GM19035 (cell line): ENCODE measurements at regions not wholly inside any gene's neighbourhood (a gene's known extent, or its start where the extent isn't known, plus 50 kb on each side); places are given as distances from the start of the nearest gene placed in this dataset.

Experiments
- ATAC-seq: cut with Tn5 transposase; IDR thresholded peaks from one replicate; pipeline ENCODE4 v1.9.1; 2021; ENCODE audit not compliant: unreplicated experiment

- ATAC-seq = no peak
Observed at GRCh38 chr10:25661632-25662031, 272.4 kb upstream of the MYO3A start.

- no peak for ATAC-seq
Observed at GRCh38 chr10:25666276-25666675, 267.8 kb upstream of the MYO3A start.

- ATAC-seq = no peak
Observed at GRCh38 chr10:25675204-25675603, 258.8 kb upstream of the MYO3A start.

DNA sequence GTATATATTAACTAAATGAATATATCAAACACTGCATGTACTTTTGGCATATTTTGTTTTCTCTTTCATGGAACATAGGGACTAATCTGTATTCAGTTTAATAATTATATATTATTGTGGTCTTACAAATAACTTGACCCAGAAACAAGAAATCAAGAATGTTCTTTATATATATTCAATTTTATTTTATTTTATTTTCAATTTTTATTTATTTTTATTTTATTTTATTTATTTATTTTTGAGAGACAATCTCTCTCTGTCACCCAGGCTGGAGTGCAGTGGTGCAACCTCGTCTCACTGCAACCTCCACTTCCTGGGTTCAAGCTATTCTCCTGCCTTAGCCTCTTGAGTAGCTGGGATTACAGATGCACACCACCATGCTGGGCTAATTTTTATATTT, 258.4 kb upstream of the MYO3A start:
- no peak for ATAC-seq

- ATAC-seq = no peak
Observed at GRCh38 chr10:25678220-25678619, 255.8 kb upstream of the MYO3A start.

GRCh38 chr10:25678666-25679065, 255.4 kb upstream of the MYO3A start:
- no peak for ATAC-seq

GRCh38 chr10:25682203-25682851, 251.7 kb upstream of the MYO3A start:
- ATAC-seq = no peak

GRCh38 chr10:25683344-25683743, 250.7 kb upstream of the MYO3A start:
- ATAC-seq = no peak

DNA sequence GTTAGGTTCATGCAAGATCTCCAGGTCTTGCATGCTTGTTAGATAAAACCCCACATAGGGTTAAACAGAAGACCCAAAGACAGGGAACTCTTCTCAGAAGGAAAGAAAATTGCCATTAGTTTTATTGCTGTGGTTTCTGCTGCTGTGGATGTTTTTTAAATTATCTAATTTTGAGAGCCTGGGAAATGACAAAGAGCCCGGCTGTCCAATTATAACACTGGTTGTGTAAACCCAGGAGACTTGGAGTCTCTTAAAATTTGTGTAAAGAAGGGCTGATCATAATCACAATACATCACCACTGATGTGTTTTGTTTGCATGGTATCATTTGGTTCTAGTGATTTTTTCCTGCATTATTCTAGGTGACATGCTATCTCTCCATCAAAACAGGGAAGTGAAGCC, 246.5 kb upstream of the MYO3A start:
- no peak for ATAC-seq

DNA sequence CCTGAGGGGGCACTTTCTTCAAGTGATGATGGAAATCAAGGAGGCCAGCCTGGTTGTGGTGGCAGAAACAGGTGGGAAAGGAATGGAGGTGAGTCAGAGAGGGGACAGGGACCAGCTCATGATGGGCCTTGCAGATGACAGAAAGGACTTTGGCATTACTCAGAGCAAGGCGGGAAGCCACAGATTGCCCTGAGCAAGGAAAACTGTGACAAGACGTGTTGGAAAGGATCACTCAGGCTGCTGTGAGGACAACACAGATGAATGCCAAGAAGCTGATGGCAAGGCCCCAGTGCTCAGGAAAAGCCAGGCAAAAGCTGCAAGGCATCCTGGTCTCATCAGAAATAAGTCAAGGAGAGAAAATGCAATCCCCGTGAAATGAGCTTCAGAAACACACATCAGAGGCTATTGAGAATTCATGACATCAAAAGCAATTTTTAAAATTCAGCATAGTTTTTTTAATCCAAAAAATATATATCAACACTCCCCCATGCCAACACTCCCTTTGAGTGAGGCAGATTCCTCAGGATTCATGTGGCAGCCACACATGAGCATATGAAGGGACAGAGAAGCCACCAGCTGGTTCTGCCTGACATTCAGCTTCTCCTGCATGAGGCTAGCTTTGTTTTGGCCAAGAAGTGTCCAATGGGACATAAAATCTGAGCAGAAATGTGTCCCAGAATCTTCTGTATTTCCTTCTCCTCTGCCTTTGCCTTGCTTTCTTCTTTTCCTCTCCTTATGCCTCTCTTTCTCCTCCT, 244.5 kb upstream of the MYO3A start:
- no peak for ATAC-seq

DNA sequence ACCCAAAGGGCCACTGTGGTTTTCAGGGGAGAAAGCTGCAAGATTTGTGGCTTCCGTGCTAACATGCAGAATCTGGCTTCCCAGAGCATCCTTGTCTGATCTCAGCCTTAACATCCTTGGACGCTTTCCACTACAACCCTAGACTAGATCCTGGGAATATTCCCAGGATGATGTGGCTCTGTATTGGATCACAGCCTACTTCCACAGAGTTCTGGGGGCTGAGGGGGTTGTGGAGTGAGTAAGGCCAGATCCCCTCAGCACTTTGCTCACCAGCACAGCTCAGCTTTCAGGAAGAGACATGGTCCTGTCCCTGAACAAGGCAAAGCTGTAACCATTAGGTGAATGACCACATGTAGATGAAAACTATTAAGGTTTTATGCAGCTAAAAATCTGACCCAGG, 241.3 kb upstream of the MYO3A start:
- no peak for ATAC-seq

DNA sequence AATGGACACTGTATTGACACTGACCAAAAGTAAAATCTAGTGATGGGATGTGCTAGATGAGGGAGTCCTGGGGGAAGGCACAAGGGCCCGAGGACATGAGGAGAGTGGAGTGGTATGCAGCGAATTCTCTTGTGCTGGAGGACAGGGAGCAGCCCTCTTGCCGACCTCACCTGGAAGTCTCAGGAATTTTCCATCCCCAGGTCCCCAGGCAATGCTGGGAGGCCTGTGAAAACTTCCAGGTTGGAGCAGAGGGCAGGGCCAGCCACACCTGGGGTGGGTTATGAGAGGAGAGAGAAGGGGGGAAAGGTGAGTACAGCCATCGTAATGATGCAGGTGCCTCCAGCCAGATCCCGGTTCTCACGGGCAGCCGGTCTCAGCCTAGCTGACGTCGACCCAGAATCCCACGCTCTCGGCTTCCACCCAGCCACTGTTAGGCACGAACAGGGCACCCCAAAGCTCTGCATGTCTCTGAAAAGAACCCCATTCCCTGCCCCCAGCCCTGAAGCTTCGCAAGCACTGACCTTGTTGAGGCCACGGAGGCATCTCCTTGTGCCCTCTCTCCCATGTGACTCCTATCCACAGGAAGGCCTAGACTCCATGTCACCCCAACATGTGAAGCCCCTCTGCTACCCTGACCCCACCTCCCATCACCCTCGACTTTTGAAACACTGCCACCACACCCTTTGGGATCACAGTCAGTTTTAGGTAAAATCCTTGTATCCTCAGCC, 239.7 kb upstream of the MYO3A start:
- no peak for ATAC-seq

DNA sequence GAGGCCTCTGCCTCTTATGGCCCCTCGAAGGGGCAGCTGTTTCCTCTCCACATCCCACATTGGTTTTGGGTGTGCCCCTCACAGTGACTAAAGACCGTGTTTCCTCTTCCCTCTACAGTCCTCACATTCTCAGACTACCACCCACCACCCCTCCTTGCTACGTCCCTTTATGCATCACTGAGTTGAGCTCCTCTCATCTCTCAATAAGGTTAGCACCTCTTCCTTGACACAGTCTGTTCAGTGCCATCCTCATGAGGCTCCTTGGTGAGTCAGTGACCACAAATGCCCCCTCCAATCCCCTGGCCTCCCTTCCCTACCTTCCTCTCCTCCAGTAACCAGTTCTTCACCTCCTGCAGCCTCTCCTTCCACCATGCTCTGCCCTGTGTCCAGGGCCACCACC, 239.1 kb upstream of the MYO3A start:
- ATAC-seq = no peak

GRCh38 chr10:25695586-25695985, 238.4 kb upstream of the MYO3A start:
- no peak for ATAC-seq

DNA sequence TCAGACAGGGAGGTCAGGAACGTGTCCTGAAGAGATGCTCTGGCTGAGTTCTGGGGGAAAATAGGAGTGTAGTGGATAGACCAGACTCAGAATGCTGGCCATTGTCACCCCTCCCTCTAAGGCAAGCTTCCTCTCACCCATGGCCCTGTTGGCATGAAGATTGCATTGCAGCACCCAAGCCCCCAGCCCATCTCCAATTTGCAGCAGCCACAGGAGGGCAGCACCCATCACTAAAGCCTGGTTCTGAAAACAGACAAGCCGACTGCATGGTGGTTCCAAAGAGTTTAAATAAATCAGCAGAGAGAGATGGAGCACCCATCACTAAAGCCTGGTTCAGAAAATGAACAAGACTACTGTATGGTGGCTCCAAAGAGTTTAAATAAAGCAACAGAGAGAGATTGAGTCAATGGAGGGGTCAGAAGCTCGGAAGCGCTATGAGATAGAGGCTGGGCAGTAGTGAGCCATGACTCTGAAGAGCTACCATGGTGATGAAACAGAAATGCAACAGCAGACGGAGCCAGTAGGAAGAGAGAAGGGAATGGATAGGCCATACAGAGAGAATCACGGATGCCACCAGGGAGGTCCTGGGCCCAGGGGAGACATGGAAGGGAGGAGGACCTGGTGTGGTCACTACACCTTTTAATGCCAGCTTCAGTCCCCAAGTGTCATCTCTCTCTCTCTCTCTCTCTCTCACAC, 237.9 kb upstream of the MYO3A start:
- ATAC-seq = no peak

- ATAC-seq = no peak
Observed at GRCh38 chr10:25697412-25697811, 236.6 kb upstream of the MYO3A start.

DNA sequence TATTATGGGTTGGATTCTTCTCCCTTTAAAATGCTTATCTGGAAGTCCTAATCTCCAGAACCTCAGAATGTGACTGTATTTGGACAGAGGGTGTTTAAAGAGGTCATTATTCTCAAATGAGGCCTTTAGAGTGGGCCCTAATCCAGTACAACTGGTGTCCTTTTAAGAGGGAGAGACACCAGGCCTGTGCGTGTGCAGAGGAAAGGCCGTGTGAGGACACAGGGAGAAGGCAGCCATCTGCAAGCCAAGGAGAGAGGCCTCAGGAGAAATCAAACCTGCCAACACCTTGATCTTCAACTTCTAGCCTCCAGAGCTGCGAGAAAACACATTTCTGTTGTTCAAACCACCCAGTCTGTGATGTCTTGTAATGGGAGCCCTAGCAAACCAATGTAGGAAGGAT, 235.4 kb upstream of the MYO3A start:
- ATAC-seq = no peak

DNA sequence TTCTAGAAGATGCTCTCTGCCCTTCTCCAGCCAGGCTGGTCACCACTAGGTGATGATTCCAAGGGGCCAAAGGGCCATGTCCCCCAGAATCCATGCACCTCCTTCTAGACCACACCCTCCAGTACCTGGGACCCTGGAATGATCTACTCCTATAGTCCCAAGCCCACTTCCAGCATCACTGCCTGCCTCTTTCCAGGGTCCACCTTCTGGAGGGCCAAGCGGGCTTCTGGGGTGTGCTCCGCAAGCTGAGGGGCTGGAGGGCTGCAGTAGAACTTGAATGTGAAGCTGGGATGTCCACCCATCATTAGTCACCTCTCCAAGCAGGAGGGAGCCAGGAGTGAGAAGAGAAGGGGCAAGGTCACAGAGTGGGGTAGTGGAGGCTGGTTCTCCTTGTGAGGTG, 234.4 kb upstream of the MYO3A start:
- no peak for ATAC-seq

DNA sequence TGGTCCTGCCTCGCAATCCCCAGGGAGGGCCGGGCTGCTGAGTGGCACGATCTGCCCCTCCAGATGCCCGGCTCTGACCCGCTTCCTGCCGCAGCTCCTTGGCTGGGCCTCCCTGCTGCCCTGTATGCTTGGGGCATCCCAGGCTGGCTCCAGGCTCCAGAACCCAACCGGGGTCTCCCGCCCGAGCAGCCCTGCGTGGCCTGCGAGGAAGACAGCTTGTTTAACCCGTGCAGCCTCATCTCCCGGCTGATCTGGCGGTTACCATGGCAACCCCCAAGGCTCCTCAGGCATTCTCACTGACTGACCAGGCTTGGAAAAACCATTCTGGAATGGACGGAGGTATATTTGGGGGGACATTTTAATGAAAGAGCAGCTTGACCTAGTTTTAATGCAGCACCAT, 232.4 kb upstream of the MYO3A start:
- no peak for ATAC-seq

- no peak for ATAC-seq
Observed at GRCh38 chr10:25704622-25705021, 229.4 kb upstream of the MYO3A start.

DNA sequence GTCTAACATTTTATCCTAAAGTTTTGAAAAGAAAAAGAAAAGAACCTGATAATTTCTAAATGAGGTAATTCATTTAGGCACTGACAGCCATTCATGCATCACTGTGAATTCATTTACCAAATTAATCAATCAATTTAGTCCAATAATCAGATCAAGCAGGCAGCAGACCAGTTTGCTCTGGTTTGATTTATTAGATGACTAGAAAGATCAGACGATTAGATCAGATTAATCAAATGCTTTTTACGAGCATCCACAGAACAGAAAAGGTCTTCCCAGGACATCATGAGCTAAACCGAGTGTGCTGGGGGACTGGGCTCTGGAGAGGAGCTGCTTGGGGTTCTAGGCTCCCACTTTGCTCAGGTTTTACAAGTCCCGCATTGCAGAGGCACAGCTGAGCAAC, 226.5 kb upstream of the MYO3A start:
- ATAC-seq = no peak
